Adrenal gland (tissue), 5 donors: ENCODE measurements at regions not wholly inside any gene's neighbourhood (a gene's known extent, or its start where the extent isn't known, plus 50 kb on each side); places are given as distances from the start of the nearest gene placed in this dataset.

Source experiments
- POLR2A ChIP-seq, 2 donors: fragments of 450-650 bp; IDR thresholded peaks; one replicate each; pipeline ENCODE4 v1.6.1; 2017; ENCODE audit warnings: antibody characterized with exemption in 2 of 2, mild to moderate bottlenecking in 2 of 2, moderate library complexity in 1 of 2
- TF ChIP-seq, protein P1 (sequence below), 6 experiments: fragments of 450-650 bp in 4 of 6; fragments of 200-600 bp in 2 of 6; sonication (generic) in 1 of 6; IDR thresholded peaks; 1 replicate in 5 of 6; 2 replicates in 1 of 6; pipeline versions ENCODE4 v1.5.1 to v1.8.0; 2016 to 2021; ENCODE audit warnings: antibody characterized with exemption in 6 of 6, mild to moderate bottlenecking in 2 of 6, moderate library complexity in 1 of 6
- donor health status: DM: no; HTN: no; CAD: no.

DNA sequence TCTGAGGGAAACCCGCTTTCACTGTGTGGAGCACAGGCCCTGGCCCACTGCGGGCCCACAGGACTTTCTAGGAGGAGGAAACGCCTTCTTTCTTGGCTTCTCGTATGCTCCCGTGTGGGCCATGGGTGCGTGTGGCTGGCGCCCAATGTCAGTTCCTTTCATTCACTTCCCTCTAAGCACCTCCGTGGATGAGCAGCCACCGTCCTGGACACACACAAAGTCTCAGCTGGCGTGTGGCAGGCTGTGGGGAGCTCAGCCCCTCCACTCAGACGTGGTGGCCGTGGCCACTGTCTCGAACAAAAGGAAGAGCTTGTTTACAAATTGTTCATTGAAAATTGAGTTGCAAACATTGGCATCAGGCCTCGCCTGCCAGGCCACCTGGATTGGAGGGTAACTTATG lies 240.0 kb upstream of the SGCG start:
- no peak for TF ChIP-seq POLR2A (IDR thresholded peaks at IDR 0.05)
- TF ChIP-seq, protein P1, sequence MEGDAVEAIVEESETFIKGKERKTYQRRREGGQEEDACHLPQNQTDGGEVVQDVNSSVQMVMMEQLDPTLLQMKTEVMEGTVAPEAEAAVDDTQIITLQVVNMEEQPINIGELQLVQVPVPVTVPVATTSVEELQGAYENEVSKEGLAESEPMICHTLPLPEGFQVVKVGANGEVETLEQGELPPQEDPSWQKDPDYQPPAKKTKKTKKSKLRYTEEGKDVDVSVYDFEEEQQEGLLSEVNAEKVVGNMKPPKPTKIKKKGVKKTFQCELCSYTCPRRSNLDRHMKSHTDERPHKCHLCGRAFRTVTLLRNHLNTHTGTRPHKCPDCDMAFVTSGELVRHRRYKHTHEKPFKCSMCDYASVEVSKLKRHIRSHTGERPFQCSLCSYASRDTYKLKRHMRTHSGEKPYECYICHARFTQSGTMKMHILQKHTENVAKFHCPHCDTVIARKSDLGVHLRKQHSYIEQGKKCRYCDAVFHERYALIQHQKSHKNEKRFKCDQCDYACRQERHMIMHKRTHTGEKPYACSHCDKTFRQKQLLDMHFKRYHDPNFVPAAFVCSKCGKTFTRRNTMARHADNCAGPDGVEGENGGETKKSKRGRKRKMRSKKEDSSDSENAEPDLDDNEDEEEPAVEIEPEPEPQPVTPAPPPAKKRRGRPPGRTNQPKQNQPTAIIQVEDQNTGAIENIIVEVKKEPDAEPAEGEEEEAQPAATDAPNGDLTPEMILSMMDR (IDR thresholded peaks at IDR 0.05): no peak
